ENCODE measurements at regions not wholly inside any gene's neighbourhood (a gene's known extent, or its start where the extent isn't known, plus 50 kb on each side); places are given as distances from the start of the nearest gene placed in this dataset.

- TF ChIP-seq KIAA2018 (CRISPR knock-in tag; IDR thresholded peaks at IDR 0.05; ENCODE audit: borderline replicate concordance): no peak
These were observed 542.0 kb downstream of the FAM181B start (continued) for GRCh38 chr11:82191695-82192094.

GRCh38 chr11:82185925-82186324, 547.7 kb downstream of the FAM181B start:
- BruUV-seq (replicated peaks): no TSS peak
- no peak for ATAC-seq
- Histone ChIP-seq H3K9me3 (ENCODE audit: low read length) (no peaks in the 10 kb centered on the region), H3K4me1 (ENCODE audit: insufficient read depth, low read length) (no peaks in the 10 kb centered on the region), H3K4me2 (ENCODE audit: low read depth, low read length) (no peak overlapping the region), H3K36me3 (replicated peaks in 1 of 2; ENCODE audit: control insufficient read depth in 1 of 2, insufficient read depth in 2 of 2, low read length in 2 of 2) (no peaks in the 10 kb centered on the region), H2AFZ (ENCODE audit: low read length) (no peak overlapping the region), H3K9ac (ENCODE audit: insufficient read depth, low read depth, low read length) (no peak overlapping the region), H3K27me3 (ENCODE audit: control insufficient read depth in 1 of 2, insufficient read depth in 2 of 2, low read length in 2 of 2) (no peaks in the 10 kb centered on the region), H3K79me2 (ENCODE audit: insufficient read depth, low read length) (no peaks in the 10 kb centered on the region), H4K20me1 (ENCODE audit: insufficient read depth, low read length) (no peaks in the 10 kb centered on the region), H3K4me3 (replicated peaks in 1 of 3; ENCODE audit: insufficient read depth in 1 of 3, low read depth in 2 of 3, low read length in 3 of 3) (no peak overlapping the region), H3K27ac (ENCODE audit: extremely low read length, insufficient read depth, low read length) (no peak overlapping the region)
- in situ Hi-C loops (cut with HindIII; ENCODE audit: extremely low pct_ligation_motif_present, low pct_unique_long_range_greater_than_20kb) (no loop called here), intact Hi-C loops (cut with micrococcal nuclease; ENCODE audit: unreplicated experiment) (no loop called here)
- POLR2A ChIA-PET: no interaction called here
- 16% methylated on average over 3 of the region's 3 CpGs for WGBS (ENCODE audit: low lambda C conversion rate)
- DNase-seq (ENCODE audit: low spot score): no peak
- CTCF ChIA-PET (ENCODE audit: low intra/inter-chr PET ratio, low total read pairs): no interaction called here
- no peak for FAIRE-seq
- TF ChIP-seq MNT (IDR thresholded peaks at IDR 0.05): peak; percentile 96
- TF ChIP-seq NR2F6 (IDR thresholded peaks at IDR 0.05): no peak
- no peak for TF ChIP-seq NR2F6 (CRISPR knock-in tag; IDR thresholded peaks at IDR 0.05)
- no peak for TF ChIP-seq ZNF407 (CRISPR knock-in tag; IDR thresholded peaks at IDR 0.05; ENCODE audit: not compliant biosample characterization)
